ENCODE measurements at regions not wholly inside any gene's neighbourhood (a gene's known extent, or its start where the extent isn't known, plus 50 kb on each side); places are given as distances from the start of the nearest gene placed in this dataset.

- TF ChIP-seq CTCF (IDR thresholded peaks at IDR 0.05) (no peak), POLR2A (IDR thresholded peaks at IDR 0.05) (no peak)
These were observed 228.0 kb downstream of the CALCRL start for GRCh38 chr2:187220071-187220470.

Measured in uterus (tissue), 2 donors.